ENCODE measurements at regions not wholly inside any gene's neighbourhood (a gene's known extent, or its start where the extent isn't known, plus 50 kb on each side); places are given as distances from the start of the nearest gene placed in this dataset.

- TF ChIP-seq CTCF (IDR thresholded peaks at IDR 0.05; ENCODE audit: borderline replicate concordance, extremely low read depth, insufficient read depth) = no peak
- Histone ChIP-seq H3K4me1 (ENCODE audit: control insufficient read depth in 2 of 3, insufficient read depth in 2 of 3, low read depth in 1 of 3, low read length in 3 of 3) (no peaks in the 10 kb centered on the region), H3K27me3 (ENCODE audit: control insufficient read depth, insufficient read depth, low read length) (no peaks in the 10 kb centered on the region), H3K4me3 (ENCODE audit: low read length in 3 of 3) (no peak overlapping the region), H3K27ac (ENCODE audit: low read depth in 2 of 2, low read length in 2 of 2) (no peak overlapping the region), H3K36me3 (ENCODE audit: control insufficient read depth in 2 of 3, insufficient read depth in 3 of 3, low read length in 3 of 3) (no peaks in the 10 kb centered on the region), H3K9me3 (ENCODE audit: control insufficient read depth in 2 of 3, insufficient read depth in 1 of 3, low read length in 3 of 3) (peaks cover 0 to 15% (median 0%) of the 10 kb centered on the region in 3 donors), H3K9ac (ENCODE audit: low read length in 3 of 3) (no peak overlapping the region)
- FAIRE-seq (no peak), DNase-seq (no peak)
- intact Hi-C loops (cut with DNase I) = no loop called here
Observed at GRCh38 chr16:54856871-54857270, 73.8 kb upstream of the IRX5 start.

DNA sequence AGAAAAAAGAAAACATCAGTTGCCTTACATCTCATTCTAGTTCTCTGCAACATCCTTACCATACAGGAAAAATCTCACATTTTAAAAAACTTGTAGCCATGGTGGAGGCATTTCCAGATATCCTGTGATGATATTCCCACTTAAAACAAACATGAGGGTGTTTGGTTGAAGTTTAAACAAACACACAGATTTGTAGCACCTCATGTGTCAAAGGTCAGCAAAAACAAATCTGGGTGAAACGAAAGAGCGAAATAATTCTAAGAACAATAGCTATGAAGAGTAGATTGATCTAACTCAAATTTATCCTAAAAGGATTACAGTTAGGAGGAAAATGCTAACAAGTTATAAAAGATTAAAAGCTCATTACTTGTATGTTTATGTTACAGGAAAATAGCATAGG is 83.1 kb upstream of the IRX5 start:
- Histone ChIP-seq H3K27me3 (ENCODE audit: control insufficient read depth, insufficient read depth, low read length) (no peaks in the 10 kb centered on the region), H3K27ac (ENCODE audit: low read depth in 2 of 2, low read length in 2 of 2) (no peak overlapping the region), H3K4me1 (ENCODE audit: control insufficient read depth in 2 of 3, insufficient read depth in 2 of 3, low read depth in 1 of 3, low read length in 3 of 3) (no peaks in the 10 kb centered on the region), H3K36me3 (ENCODE audit: control insufficient read depth in 2 of 3, insufficient read depth in 3 of 3, low read length in 3 of 3) (no peaks in the 10 kb centered on the region), H3K9ac (ENCODE audit: low read length in 3 of 3) (no peak overlapping the region), H3K4me3 (ENCODE audit: low read length in 3 of 3) (no peak overlapping the region), H3K9me3 (ENCODE audit: control insufficient read depth in 2 of 3, insufficient read depth in 1 of 3, low read length in 3 of 3) (peaks cover 0 to 4% (median 2%) of the 10 kb centered on the region in 3 donors)
- no peak for FAIRE-seq
- DNase-seq = no peak
- intact Hi-C loops (cut with DNase I) = no loop called here
- no peak for TF ChIP-seq CTCF (IDR thresholded peaks at IDR 0.05; ENCODE audit: borderline replicate concordance, extremely low read depth, insufficient read depth)

DNA sequence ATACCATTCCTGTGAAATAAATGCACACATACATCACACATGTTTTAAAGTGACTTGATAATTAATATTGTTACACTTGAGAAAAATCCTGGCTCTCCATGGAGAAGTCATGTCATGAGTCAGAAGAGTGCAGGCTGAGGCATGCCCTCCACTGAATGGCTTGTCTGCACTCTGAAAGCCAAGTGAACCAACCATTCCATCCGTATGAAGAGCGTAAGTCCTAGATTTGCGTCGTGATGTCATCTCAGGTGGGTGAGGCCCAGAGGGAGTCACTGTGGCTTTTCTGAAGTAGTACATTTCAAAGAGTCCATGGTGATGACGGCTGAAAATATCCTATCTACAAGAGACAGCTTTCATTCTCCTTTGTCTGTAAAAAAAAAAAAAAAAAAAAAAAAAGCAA is 83.5 kb upstream of the IRX5 start:
- peaks cover 0 to 4% (median 2%) of the 10 kb centered on the region in 3 donors for H3K9me3 ChIP-seq (ENCODE audit: control insufficient read depth in 2 of 3, insufficient read depth in 1 of 3, low read length in 3 of 3)
- no peaks in the 10 kb centered on the region for H3K27me3 ChIP-seq (ENCODE audit: control insufficient read depth, insufficient read depth, low read length)
- FAIRE-seq (no peak), DNase-seq (no peak)
- TF ChIP-seq CTCF (IDR thresholded peaks at IDR 0.05; ENCODE audit: borderline replicate concordance, extremely low read depth, insufficient read depth) = no peak
- H3K4me1 ChIP-seq (ENCODE audit: control insufficient read depth in 2 of 3, insufficient read depth in 2 of 3, low read depth in 1 of 3, low read length in 3 of 3) = no peaks in the 10 kb centered on the region
- H3K9ac ChIP-seq (ENCODE audit: low read length in 3 of 3) = no peak overlapping the region
- no peak overlapping the region for H3K4me3 ChIP-seq (ENCODE audit: low read length in 3 of 3)
- intact Hi-C loops (cut with DNase I) = no loop called here
- H3K27ac ChIP-seq (ENCODE audit: low read depth in 2 of 2, low read length in 2 of 2) = no peak overlapping the region
- H3K36me3 ChIP-seq (ENCODE audit: control insufficient read depth in 2 of 3, insufficient read depth in 3 of 3, low read length in 3 of 3) = no peaks in the 10 kb centered on the region

DNA sequence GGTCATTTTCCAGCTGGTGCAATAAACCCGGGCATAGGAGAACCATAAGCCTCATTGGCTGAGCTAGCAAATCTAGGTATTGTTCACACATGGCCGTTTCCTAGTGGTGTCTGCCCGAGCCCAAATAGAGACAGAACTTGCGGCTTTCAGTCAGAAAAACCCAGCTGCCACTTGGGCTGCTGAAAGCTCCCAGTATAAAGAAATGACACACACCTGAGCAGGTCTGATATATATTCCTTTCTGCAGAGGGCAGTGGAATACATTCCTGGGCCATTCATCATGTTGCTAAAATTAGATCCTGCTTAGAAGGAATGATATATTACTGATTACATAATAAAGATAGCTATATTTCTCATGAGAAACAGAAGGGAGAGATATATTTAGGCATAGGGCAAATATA is 83.9 kb upstream of the IRX5 start:
- Histone ChIP-seq H3K9ac (ENCODE audit: low read length in 3 of 3) (no peak overlapping the region), H3K9me3 (ENCODE audit: control insufficient read depth in 2 of 3, insufficient read depth in 1 of 3, low read length in 3 of 3) (peaks cover 0 to 4% (median 2%) of the 10 kb centered on the region in 3 donors), H3K27ac (ENCODE audit: low read depth in 2 of 2, low read length in 2 of 2) (no peak overlapping the region), H3K36me3 (ENCODE audit: control insufficient read depth in 2 of 3, insufficient read depth in 3 of 3, low read length in 3 of 3) (no peaks in the 10 kb centered on the region), H3K27me3 (ENCODE audit: control insufficient read depth, insufficient read depth, low read length) (no peaks in the 10 kb centered on the region), H3K4me3 (ENCODE audit: low read length in 3 of 3) (no peak overlapping the region), H3K4me1 (ENCODE audit: control insufficient read depth in 2 of 3, insufficient read depth in 2 of 3, low read depth in 1 of 3, low read length in 3 of 3) (no peaks in the 10 kb centered on the region)
- intact Hi-C loops (cut with DNase I) = no loop called here
- TF ChIP-seq CTCF (IDR thresholded peaks at IDR 0.05; ENCODE audit: borderline replicate concordance, extremely low read depth, insufficient read depth) = no peak
- DNase-seq (peak in 2 of 5 donors; percentile 14 to 26), FAIRE-seq (no peak)
